ENCODE measurements at regions not wholly inside any gene's neighbourhood (a gene's known extent, or its start where the extent isn't known, plus 50 kb on each side); places are given as distances from the start of the nearest gene placed in this dataset.

GRCh38 chr3:103170651-103171050 lies 735.8 kb downstream of the ZPLD1 start:
- Histone ChIP-seq H3K4me3 (no peak overlapping the region), H3K36me3 (no peaks in the 10 kb centered on the region), H3K9me3 (no peaks in the 10 kb centered on the region), H3K27ac (no peak overlapping the region), H3K27me3 (no peaks in the 10 kb centered on the region), H3K4me1 (no peaks in the 10 kb centered on the region)
- TF ChIP-seq POLR2A (IDR thresholded peaks at IDR 0.05) (no peak), CTCF (IDR thresholded peaks at IDR 0.05) (no peak)
- intact Hi-C loops (cut with DNase I; ENCODE audit: low total_unique reads), result no loop called here
- DNase-seq, result no peak

GRCh38 chr3:103173940-103174339 lies 739.1 kb downstream of the ZPLD1 start:
- H3K27ac ChIP-seq, result no peak overlapping the region
- intact Hi-C loops (cut with DNase I; ENCODE audit: low total_unique reads), result no loop called here
- DNase-seq, result no peak
- no peaks in the 10 kb centered on the region for H3K27me3 ChIP-seq
- no peak overlapping the region for H3K4me3 ChIP-seq
- H3K9me3 ChIP-seq, result no peaks in the 10 kb centered on the region
- H3K4me1 ChIP-seq, result no peaks in the 10 kb centered on the region
- H3K36me3 ChIP-seq, result no peaks in the 10 kb centered on the region
- TF ChIP-seq POLR2A (IDR thresholded peaks at IDR 0.05) (no peak), CTCF (IDR thresholded peaks at IDR 0.05) (no peak)

- intact Hi-C loops (cut with DNase I; ENCODE audit: low total_unique reads), result no loop called here
- TF ChIP-seq POLR2A (IDR thresholded peaks at IDR 0.05) (no peak), CTCF (IDR thresholded peaks at IDR 0.05) (no peak)
- H3K27ac ChIP-seq, result no peak overlapping the region
- DNase-seq, result no peak
- H3K4me1 ChIP-seq, result no peaks in the 10 kb centered on the region
- no peak overlapping the region for H3K4me3 ChIP-seq
- no peaks in the 10 kb centered on the region for H3K27me3 ChIP-seq
- H3K36me3 ChIP-seq, result no peaks in the 10 kb centered on the region
- H3K9me3 ChIP-seq, result peaks cover 0 to 5% of the 10 kb centered on the region in 2 donors
Measured at GRCh38 chr3:103181160-103181559, 746.3 kb downstream of the ZPLD1 start.

GRCh38 chr3:103184772-103185171 lies 750.0 kb downstream of the ZPLD1 start:
- Histone ChIP-seq H3K4me1 (no peaks in the 10 kb centered on the region), H3K27me3 (no peaks in the 10 kb centered on the region), H3K9me3 (peaks cover 0 to 5% of the 10 kb centered on the region in 2 donors), H3K27ac (no peak overlapping the region), H3K36me3 (no peaks in the 10 kb centered on the region), H3K4me3 (no peak overlapping the region)
- intact Hi-C loops (cut with DNase I; ENCODE audit: low total_unique reads), result no loop called here
- TF ChIP-seq CTCF (IDR thresholded peaks at IDR 0.05) (no peak), POLR2A (IDR thresholded peaks at IDR 0.05) (no peak)
- no peak for DNase-seq

- intact Hi-C loops (cut with DNase I; ENCODE audit: low total_unique reads), result no loop called here
- Histone ChIP-seq H3K4me3 (no peak overlapping the region), H3K36me3 (no peaks in the 10 kb centered on the region), H3K27me3 (no peaks in the 10 kb centered on the region), H3K9me3 (no peaks in the 10 kb centered on the region), H3K4me1 (no peaks in the 10 kb centered on the region), H3K27ac (no peak overlapping the region)
- DNase-seq, result no peak
- no peak for TF ChIP-seq POLR2A (IDR thresholded peaks at IDR 0.05)
- no peak for TF ChIP-seq CTCF (IDR thresholded peaks at IDR 0.05)
Measured at GRCh38 chr3:103189941-103190340, 755.1 kb downstream of the ZPLD1 start.
